ENCODE measurements at regions not wholly inside any gene's neighbourhood (a gene's known extent, or its start where the extent isn't known, plus 50 kb on each side); places are given as distances from the start of the nearest gene placed in this dataset.
"Not testable (repeated sequence)": the region's sequence is repeated elsewhere in the genome, so short reads cannot be mapped to it uniquely, and the experiment has no call there.

DNA sequence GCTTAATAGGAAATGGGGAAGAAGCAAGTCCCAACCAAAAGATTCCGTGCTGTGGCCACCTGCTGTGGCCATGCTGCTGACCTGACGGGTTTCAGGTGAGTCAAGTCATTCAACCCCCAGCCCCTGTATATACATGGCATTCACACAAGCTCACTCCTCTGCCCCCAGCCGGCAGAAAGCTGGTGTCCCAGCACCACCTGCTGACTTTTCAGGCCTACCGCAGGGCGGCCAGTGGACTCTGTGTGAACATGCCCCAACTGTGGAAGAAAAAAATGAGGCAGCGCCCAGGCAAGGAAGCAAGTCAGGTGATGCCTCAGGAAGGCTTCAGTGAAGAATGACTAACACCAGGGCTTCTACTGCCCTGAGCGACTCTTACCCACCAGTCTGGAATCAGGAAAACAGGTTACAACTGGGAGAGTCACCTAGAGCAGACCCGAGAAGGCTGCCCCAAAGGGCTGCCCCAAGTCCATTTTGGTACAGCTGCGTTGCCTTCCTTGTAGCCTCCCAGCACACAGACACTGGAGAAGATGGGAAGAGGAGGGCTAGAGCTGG, 536.5 kb downstream of the TP53TG3F start:
- DNase-seq = peak; percentile 13

DNA sequence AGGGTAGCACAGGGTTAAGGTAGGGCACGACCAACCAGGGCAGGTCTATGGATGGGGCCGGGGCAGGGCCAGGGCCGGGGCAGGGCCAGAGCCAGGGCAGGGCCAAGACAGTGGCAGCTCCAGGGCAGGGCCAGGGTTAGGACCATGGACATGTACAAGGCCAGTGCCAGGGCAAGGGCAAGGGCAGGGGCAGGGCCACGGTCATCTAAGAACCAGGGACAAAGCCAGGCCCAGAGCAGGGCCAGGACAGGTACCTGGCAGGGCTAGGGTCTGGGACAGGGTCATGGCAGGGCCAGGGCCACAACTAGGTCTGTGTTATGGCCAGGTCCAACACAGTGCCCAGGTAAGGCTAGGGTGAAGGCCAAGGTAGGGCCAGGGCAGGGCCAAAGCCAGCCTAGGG, 541.8 kb downstream of the TP53TG3F start:
- DNase-seq = not testable (repeated sequence)

DNA sequence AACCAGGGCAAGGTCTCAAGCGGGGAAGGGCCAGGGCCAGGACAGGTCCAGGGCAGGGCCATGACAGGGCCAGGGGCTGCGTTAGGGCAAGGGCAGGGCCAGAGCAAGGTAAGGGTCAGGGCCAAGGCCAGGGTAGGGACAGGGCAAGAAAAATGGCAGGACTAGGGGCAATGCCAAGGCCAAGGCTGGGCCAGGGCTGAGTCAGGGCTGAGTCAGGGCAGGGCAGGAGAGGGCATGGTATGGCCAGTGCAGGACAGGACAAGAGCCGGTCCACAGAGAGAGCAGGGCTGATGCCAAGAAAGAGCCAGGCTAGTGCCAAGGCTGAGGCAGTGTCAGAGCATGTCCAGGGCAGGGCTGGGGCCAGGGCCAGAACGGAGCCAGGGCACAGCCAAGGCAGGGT, 542.5 kb downstream of the TP53TG3F start:
- not testable (repeated sequence) for DNase-seq

DNA sequence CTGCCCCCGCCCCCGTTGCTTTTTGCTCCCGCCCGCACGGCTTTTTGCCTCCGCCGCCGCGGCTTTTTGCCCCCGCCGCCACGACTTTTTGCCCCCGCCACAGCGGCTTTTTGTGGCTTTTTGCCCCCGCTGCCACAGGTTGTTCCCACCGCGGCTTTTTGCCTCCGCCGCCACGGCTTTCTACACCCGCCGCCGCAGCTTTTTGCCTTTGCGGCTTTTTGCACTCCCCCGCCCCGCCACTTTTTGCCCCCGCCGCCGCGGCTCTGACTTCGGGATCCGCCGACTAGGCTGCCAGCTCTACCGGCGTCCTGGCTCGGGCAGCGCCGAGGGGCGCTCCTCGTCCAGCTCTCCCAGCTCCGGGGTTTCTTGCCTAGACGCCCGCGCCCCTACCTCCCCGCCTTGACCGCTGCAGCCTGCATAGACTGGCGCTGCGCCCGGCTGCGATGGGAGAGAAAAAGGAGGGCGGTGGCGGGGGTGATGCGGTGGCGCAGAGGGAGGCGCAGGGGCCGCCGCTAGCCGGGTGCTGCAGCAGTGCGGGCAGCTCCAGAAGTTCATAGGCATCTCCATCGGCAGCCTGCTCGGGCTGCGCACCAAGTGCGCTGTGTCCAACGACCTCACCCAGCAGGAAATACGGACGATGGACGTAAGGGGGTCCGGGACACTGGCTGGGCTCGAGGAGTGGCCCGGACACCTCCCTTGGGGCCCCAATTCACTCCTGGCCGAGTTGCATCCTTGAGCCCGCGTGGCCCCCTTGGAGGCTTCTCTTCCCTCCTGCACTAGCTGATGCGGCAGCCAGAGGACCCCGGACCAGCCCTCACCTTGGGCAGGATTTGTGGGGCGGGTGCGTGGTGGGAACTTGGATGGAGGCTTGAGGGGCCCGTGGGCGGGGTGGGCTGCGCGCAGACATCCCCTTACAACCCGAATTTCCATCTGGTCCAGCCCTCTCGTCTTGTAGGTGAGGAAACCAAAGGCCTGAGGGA, 555.7 kb downstream of the TP53TG3F start:
- DNase-seq = not testable (repeated sequence)

DNA sequence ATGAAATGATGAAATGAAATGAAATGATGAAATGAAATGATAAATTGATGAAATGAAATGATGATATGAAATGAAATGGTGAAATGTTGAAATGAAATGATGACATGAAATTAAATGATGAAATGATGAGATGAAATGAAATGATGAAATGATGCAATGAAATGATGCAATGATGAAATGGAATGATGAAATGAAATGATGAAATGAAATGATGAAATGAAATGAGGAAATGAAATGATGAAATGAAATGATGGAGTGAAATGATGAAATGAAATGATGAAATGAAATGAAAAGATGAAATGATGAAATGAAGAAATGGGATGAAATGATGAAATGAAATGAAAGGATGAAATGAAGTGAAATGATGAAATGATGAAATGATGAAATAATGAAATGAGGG, 558.9 kb downstream of the TP53TG3F start:
- not testable (repeated sequence) for DNase-seq

DNA sequence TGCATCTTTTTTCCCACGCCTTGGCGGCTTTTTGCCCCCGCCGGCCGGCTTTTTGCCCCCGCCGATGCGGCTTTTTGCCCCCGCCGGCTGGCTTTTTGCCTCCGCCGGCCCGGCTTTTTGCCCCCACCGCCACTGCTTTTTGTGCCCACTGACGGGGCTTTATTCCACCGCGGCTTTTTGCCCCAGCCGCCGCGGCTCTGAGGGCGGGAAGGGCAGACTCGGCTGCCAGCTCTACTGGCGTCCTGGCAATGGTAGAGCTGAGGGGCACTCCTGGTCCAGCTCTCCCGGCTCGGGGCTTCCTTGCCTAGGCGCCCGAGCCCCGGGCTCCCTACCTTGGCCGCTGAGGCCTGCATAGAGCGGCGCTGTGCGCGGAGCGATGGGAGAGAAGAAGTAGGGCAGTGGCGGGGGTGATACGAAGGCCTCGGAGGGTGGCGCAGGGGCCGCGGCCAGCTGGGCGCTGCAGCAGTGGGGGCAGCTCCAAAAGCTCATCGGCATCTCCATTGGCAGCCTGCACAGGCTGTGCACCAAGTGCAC, 591.4 kb downstream of the TP53TG3F start:
- no peak for DNase-seq

DNA sequence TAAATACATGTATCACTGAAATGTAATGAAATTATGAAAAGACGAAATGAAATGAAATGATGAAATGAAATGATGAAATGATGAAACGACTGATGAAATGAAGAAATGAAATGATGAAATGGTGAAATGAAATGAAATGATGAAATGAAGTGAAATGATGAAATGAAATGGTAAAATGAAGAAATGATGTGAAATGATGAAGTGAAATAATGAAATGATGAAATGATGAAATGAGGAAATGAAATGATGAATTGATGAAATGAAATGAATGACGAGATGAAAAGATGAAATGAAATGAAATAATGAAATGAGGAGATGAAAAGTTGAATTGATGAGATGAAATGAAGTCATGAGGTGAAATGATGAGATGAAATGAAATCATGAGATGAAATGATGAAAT, 594.7 kb downstream of the TP53TG3F start:
- no peak for DNase-seq

DNA sequence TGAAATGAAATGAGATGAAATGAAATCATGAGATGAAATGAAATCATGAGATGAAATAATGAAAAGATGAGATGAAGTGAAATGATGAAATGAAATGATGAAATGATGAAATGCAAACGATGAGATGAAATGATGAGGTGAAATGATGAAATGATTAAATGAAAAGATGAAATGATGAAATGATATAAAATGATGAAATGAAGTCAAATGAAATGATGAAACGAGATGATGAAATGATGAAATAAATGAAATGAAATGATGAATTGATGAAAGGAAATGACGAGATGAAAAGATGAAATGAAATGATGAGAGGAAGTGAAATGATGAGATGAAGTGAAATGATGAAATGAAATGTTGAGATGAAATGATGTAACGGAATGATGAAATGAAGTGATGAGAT, 595.6 kb downstream of the TP53TG3F start:
- no peak for DNase-seq

DNA sequence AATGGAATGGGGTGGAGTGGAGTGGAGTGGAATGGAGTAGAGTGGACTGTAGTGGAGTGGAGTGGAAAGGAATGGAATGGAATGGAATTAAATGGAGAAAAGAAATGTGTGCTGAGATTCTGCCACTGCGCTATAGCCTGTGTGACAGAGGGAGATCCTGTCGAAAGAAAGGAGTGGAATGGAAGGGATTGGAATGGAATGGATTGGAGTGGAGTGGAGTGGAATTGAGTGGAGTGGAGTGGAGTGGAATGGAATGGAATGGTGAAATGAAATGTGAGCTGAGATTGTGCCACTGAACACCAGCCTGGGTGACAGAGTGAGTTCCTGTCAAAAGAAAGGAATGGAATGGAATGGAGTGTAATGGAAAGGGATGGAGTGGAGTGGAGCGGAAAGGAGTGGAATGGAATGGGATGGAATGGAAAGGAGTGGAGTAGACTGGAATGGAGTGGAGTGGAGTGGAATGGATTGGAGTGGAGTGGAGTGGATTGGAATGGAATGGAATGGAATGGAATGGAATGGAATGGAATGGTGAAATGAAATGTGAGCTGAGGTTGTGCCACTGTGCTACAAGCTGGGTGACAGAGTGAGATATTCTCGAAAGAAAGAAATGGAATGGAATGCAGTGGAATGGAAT, 603.3 kb downstream of the TP53TG3F start:
- DNase-seq = not testable (repeated sequence)

DNA sequence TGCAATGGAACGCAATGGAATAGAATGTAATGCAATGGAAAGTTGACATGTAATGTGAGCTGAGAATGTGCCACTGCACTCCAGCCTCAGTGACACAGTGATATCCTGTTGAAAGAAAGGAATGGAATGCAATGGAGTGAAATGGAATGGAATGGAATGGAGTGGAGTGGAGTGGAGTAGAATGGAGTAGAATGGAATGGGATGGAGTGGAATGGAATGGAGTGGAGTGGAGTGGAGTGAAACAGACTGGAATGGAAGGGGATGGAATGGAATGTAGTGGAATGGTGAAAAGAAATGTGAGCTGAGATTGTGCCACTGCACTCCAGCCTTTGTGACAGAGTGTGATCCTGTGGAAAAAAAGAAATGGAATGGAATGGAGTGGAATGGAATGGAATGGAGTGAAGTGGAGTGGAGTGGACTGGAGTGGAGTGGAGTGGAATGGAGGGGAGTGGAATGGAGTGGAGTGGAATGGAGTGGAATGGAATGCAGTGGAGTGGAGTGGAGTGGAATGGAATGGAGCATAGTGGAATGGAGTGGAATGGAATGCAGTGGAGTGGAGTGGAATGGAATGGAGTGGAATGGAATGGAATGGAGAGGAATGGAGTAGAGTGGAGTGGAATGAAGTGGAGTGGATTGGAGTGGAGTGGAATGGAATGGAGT, 604.2 kb downstream of the TP53TG3F start:
- not testable (repeated sequence) for DNase-seq

DNA sequence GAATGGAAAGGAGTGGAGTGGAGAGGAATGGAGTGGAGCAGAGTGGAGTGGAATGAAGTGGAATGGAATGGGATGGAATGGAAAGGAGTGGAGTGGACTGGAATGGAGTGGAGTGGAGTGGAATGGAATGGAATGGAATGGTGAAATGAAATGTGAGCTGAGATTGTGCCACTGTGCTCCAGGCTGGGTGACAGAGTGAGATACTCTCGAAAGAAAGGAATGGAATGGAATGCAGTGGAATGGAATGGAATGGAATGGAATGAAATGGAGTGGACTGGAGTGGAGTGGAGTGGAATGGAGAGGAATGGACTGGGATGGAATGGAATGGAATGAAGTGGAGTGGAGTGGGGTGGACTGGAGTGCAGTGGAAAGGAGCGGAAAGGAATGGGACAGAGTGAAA, 605.2 kb downstream of the TP53TG3F start:
- not testable (repeated sequence) for DNase-seq

DNA sequence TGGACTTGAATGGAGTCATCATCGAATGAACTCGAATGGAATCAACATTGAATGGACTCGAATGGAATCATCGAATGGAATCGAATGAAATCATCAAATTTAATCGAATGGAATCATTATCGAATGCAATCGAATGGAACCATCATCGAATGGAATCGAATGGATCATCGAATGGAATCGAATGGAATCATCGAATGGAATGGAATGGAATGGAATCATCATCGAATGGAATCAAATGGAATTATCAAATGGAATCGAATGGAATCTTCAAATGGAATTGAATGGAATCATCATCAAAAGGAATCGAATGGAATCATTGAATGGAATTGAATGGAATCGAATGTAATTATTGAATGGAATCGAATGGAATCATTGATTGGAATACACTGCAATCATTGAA, 610.3 kb downstream of the TP53TG3F start:
- not testable (repeated sequence) for DNase-seq

DNA sequence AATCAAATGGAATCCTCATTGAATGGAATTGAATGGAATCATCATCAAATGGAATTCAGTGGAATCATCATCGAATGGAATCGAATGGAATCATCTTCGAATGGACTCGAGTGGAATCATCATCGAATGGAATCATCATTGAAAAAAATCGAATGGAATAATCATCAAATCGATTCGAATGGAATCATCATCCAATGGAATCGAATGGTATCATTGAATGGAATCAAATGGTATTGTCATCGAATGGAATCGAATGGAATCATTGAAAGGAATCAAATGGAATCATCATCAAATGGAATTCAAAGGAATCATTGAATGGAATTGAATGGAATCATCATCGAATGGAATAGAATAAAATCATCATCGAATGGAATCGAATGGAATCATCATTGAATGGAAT, 619.3 kb downstream of the TP53TG3F start:
- DNase-seq = no peak

DNA sequence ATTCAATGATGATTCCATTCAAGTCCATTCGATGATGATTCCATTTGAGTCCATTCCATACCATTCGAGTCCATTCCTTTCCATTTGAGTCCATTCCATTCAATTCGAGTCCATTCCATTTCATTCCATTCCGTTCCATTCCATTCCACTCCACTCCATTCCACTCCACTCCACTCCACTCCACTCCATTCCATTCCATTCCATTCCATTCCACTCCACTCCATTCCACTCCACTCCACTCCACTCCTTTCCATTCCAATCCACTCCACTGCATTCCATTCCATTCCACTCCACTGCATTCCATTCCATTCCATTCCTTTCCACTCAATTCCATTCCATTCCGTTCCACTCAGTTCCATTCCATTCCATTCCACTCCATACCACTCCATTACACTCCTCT, 625.6 kb downstream of the TP53TG3F start:
- not testable (repeated sequence) for DNase-seq

DNA sequence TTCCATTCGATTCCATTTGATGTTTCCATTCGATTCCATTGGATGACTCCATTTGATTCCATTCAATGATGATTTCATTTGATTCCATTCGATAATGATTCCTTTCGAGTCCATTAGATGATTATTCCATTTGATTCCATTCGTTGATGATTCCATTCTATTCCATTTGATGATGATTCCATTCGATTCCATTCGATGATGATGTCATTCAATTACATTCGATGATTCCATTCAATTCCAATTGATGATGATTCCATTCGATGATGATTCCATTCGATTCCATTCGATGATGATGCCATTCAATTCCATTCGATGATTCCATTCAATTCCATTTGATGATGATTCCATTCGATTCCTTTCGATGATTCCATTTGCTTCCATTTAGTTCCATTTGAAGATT, 635.6 kb downstream of the TP53TG3F start:
- not testable (repeated sequence) for DNase-seq

DNA sequence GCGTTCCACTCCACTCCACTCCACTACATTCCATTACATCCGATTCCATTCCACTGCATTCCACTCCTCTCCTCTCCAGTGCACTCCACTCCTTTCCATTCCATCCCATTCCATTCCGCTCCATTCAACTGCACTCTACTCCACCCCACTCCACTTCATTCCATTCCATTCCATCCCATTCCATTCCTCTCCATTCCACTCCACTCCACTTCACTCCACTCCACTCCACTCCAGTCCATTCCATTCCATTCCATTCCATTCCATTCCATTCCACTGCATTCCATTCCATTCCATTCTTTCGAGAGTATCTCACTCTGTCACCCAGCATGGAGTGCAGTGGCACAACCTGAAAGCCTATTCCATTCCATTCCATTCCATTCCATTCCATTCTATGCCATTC, 637.5 kb downstream of the TP53TG3F start:
- DNase-seq = not testable (repeated sequence)

DNA sequence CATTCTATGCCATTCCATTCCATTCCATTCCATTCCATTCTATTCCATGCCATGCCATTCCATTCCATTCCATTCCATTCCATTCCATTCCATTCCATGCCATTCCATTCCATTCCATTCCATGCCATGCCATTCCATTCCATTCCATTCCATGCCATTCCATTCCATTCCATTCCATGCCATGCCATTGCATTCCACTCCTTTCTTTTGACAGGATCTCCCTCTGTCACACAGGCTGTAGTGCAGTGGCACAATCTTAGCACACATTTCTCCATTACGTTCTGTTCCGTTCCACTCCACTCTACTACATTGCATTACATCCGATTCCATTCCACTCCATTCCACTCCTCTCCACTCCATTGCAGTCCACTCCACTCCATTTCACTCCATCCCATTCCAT, 637.9 kb downstream of the TP53TG3F start:
- DNase-seq = not testable (repeated sequence)

DNA sequence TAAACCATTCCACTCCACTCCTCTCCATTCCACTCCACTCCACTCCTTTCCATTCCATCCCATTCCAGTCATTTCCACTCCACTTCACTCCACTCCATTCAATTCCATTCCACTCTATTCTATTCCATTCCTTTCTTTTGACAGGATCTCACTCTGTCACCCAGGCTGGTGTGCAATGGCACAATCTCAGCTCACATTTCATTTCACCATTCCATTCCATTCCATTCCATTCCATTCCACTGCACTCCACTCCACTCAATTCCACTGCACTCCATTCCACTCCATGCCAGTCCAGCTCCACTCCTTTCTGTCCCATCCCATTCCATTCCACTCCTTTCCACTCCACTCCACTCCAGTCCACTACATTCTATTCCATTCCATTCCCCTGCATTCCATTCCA, 638.6 kb downstream of the TP53TG3F start:
- DNase-seq = not testable (repeated sequence)

DNA sequence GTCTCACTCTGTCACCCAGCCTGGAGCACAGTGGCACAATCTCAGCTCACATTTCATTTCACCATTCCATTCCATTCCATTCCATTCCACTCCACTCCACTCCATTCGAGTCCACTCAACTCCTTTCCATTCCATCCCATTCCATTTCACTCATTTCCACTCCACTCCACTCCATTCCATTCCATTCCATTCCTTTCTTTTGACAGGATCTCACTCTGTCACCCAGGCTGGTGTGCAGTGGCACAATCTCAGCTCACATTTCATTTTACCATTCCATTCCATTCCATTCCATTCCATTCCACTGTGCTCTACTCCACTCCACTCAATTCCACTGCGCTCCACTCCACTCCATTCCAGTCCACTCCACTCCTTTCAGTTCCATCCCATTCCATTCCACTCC, 639.6 kb downstream of the TP53TG3F start:
- DNase-seq = not testable (repeated sequence)

Measured in left hindlimb (tissue), 1 donor.